GM18511 (cell line): ENCODE measurements at regions not wholly inside any gene's neighbourhood (a gene's known extent, or its start where the extent isn't known, plus 50 kb on each side); places are given as distances from the start of the nearest gene placed in this dataset.
A peak's percentile ranks its signal among the peaks of the same experiment; 100 is the strongest.
"Not testable (repeated sequence)": the region's sequence is repeated elsewhere in the genome, so short reads cannot be mapped to it uniquely, and the experiment has no call there.

ENCODE experiments used
- ATAC-seq: cut with Tn5 transposase; IDR thresholded peaks from one replicate; pipeline ENCODE4 v1.9.1; 2021; ENCODE audit warnings: mild to moderate bottlenecking, moderate library complexity; ENCODE audit not compliant: unreplicated experiment

DNA sequence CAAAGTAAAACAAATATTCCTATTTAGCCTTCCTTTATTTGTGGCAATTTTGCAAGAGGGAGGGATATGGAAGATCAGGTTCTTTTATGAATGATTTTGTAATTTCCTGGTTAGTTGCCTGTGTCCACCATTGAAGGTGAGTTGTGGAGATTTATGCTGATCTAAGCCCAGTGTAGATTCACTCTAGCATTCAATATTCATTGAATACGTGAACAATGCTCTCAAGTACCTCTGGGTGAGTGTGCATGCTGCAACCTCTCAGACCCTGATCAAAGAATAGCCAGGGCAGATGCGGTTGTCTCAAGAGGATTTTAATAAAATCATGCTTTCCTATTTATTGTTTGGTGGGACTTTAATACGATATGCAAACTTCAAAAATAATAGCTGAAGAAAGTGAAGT is 628.4 kb downstream of the SPRY1 start:
- no peak for ATAC-seq

DNA sequence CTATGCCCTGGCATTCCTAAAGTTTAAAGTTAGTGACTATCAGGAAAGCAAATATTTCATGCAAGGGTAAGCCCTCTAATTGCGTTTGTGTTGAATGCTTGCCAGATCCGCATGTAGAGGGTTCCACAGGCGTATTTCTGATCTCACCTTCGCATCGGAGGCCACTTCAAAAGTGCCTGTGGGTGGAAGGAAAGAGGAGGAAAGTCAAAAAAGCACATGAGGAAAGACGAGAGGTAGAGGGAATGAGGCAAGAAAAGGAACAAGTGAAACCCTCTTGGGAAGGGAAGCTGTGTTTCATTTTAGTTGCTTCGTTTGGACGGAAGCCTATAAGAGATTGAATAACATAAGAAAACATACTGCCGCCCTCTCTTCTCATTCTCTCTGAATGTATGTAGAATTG is 628.8 kb downstream of the SPRY1 start:
- no peak for ATAC-seq

DNA sequence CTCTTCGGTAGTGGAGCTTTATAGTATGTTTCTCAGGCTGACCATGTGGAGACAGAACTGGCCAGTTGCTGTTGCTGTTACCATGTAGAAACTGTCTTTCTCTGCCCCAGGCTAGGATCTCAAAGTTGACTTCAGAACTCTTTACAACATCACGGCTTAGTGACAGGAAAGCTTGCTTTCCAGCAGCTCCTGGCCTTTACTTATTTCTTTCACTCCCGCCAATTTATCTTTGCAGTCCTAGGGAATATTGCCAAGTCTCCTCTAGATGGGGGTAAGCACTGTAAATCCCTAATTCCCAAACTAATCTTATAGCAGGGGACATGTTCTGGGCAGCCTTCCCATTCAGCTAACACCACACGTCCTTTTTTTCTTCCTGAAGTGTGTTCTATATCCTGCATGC is 631.6 kb downstream of the SPRY1 start:
- no peak for ATAC-seq

DNA sequence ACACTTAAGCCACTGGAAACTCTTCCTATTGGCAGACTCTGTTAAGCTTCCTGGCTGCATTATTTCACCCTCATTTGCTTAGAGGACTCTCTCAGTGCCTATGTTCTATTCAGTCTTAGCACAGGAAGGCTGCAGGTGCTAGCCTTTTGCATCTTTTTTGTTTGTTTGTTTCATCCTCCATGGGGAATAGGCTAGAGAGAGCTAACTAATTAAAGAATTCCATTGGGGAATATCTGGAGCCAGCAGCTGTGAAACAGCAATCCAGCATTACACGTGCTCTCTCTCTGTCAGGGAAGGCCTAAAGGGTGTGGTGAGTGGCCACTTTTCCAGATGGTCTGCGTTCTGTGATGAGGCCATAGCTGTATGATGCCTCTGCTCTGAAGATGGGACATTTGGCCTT is 633.6 kb downstream of the SPRY1 start:
- ATAC-seq = no peak

DNA sequence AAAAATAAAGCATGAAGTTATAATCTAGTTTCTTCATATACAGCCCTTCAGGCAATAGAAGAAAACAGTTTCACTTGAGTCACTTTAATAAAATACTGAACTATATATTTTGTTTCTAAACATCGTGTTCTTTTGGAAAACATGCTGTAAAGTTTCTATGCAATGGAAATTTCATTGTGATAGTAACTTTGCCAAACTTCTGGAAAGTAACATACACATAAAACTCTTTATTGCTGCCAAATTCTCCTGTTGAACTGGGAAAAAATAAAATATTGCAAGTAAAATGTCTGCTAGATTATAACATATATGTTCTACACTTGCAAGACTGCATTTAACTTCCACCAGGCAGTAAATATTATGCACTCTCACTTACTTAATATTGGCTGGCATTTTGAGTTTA is 635.4 kb downstream of the SPRY1 start:
- ATAC-seq = no peak

DNA sequence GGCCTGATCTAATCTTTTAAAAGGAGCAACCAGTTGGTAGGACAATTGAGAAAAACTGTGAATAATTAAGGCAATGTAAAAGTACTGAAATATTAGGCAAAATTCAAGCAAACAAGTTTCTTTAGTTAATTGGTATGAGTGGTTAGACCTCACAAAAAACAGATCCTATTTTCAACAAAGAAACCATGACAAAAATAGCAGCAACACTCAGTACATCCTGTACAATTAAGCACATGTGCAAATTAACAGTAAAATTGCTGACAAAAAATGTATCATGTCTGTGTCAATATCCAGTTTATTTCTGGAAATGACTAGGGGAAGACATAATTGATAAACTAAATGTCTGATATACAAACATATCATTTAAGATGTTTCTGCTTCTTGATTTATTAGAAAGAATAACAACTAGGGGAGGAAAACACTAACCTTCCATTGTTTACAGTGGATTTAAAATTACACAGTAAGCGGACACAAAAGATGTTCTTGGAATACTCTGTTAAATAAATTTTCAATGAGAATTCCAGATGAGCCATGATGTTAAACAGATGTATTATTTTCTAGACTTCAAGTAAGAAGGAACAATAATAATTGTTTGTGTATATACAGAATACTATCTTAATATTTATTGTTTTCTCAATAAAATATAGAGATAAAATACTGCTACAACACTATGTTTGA is 638.9 kb downstream of the SPRY1 start:
- no peak for ATAC-seq

DNA sequence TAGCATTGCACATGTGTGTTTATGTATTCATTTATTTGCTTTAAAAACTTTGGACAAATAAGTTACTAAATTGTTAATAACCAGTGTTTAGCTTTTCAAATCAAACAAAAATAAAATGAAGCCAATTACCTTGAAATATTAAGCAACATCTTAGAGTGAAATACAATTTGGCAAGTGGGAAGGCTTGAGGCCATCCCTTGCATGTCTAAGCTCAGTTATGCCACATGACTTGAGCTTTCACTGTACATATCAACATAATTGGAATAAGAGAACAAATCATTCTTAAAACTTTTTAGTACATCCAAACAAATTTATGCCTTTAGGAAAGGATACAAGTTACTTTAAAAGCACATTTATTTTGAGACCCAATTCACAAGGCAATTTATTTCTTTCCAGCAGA is 640.6 kb downstream of the SPRY1 start:
- ATAC-seq = no peak

DNA sequence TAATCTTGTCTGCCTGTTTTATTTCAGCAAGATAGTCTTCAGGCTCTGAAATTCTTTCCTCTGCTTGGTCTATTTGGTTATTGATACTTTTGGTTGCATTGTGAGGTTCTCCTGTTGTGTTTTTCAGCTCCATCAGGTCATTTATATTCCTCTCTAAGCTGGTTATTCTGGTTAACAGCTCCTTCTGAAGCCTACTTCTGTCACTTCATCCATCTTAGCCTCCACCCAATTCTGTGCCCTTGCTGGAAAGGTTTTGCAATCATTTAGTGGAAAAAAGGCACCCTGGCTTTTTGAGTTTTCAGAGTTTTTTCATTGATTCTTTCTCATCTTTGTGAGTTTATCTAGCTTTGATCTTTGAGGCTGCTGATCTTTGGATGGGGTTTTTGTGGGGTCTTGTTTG is 647.7 kb downstream of the SPRY1 start:
- ATAC-seq = no peak

DNA sequence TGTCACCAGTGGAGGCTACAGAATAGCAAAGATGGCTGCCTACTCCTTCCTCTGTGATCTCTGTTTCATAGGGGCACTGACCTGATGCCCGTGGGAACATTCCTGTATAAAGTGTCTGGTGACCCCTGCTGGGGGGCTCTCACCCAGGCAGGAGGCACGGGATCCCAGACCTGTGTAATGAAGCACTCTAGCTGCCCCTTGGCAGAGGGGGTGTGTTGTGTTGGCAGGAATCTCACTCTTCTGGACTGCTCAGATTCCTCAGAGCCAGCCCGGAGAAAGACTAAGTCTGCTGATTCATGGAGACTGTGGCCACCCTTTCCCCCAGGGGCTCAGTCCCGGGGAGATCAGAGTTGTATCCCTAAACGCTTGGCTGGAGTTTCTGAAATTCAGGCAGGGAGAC is 648.3 kb downstream of the SPRY1 start:
- no peak for ATAC-seq

DNA sequence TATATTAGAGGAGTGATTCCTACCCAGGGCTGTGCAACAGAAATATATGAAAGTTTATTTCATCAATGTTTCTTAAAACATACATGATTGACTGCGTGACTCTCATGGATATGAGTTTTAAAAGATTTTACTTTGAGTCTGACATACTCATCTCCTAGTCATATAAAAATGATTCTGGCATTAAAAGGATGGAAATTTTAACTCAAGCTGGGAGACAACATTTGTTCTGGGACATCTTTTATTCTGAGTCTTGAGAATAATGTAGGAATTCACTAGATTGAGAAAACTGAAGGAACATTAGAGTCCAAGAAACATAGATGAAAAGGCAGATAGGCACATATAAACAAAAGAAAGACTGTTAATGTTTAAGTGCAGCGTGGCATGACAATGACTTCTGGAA is 649.6 kb downstream of the SPRY1 start:
- no peak for ATAC-seq

DNA sequence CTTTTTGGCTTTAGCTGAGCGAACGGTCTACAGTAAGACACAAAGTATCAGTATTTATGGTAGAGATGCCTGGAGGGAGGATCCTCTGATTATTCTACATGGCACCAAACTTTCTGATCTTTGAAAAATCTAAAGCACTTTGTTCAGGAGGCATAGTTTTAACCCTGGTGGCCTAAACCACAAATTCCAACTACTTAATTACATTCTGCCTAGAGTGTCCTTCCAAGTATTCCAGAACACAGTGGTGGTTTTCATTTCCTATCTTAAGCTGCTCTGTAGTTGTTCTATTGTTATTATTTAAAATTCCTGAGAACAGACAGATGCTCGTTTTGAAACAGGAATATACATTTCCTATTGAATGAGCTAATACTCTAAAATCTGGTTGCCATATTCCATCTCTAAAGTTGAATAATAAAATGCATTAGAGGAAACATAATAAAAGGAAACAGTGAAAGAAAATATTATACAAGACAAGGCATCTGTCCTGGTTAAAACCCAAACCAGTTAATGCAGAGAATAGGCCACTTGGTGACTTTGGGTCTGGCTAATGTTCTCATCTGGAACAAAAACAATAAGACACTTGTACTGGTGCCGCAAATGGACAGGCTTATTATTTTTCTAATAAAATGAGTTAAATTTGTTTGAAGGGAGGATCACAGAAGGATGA is 657.4 kb downstream of the SPRY1 start:
- ATAC-seq = no peak

DNA sequence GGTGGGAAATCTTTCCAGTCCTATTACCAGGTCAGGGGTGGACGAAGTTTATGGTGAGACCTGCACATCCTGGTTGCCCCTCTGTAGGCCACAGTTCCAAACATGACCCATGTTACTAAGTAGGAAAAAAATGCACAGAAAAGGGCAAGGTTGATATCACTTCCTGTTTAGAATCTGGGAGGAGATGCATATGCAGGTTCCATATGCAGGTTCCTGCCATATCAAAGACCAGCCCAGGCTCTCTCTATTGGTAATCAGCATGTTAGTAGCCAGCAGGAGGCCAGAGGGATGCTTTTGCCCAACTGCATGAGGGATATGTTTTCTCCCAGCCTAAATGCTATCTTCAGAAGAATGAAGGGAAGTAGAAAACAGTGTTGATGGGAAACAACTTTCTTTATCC is 657.2 kb downstream of the ANKRD50 start:
- no peak for ATAC-seq

DNA sequence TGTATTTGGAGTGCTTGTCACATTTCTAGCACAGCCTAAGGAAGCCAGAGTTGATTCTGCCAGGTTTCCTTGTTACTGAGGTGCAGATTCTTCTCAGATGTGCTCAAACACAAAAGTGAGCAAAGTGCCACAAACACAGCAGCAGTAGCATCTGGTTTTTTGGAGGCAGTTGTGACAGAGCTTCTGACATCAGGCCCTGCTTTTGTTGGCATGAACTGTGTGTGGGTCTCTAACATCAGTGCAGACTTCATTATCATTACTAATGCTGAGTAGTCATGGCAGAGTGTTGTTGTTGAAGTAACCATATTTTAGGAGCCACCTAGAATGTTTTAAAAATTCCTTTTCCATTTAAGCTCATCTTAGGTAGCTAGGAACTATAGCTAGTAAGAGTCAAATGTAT is 656.6 kb downstream of the ANKRD50 start:
- no peak for ATAC-seq

DNA sequence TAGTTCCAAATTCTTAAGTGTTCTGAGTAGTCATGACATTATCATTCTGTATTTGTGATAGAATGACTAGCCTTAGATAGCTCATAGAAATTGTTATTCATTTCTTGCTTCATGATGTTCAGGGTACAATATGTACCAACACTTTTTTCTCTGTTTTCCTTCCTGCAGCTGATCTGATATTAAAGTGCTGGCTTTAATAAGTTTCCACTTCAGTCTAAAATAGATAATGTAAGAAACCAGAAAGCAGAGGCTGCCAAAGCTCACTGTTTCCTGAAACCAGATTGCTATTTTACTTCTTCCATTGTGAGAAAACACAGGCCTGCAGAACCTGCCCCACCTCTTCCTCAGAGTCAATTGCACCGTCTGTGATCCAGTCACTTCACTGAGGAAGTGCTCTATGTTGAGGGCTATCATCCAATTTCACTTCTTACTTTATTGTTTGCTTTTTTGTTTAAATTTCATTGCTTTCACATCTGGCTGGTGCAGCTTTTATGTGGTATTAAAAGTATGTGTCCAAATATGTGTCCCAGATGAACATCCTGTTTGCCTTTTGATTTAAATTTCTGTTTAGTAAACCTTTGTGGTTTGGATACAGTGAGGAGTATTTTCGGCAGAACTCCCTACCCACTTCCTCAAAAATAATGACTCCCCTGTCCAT is 652.1 kb downstream of the ANKRD50 start:
- ATAC-seq = peak; percentile 80

DNA sequence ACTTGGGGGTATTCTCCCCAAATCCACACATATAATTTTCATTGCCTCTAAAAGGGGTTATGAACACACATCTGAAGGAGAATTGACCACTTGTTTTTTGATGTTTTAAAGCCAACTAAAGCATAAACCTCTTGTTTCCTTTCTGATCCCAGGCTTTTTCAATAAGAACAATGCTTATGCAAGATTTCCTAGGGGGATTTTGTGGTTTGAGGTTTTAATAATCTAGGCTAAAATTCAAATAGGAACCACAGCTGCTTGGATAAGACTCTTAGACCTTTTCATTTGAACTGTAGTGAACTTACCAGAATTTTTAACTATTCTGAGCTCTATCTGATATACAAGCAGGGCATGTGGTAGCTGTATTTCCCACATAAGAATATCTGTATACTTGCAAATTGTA is 651.1 kb downstream of the ANKRD50 start:
- ATAC-seq = no peak

DNA sequence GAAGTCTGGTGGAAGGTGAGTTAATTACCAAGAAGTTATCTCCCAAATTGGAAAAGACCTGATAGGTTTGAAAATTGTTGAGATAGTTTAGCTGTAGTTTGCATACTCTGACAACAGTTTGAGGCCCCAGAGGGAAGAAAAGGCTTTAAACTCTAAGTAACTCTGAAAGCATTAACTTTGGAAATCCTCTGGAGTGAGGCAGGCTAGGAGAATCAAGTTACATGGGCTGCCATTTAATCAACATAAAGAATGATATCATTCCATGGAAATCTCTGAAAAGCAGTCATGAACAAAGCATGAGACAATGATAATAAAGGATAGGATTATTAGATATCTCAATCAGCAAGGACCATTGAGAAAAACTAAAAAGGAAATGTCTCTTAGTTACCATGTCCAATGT is 647.1 kb downstream of the ANKRD50 start:
- no peak for ATAC-seq

DNA sequence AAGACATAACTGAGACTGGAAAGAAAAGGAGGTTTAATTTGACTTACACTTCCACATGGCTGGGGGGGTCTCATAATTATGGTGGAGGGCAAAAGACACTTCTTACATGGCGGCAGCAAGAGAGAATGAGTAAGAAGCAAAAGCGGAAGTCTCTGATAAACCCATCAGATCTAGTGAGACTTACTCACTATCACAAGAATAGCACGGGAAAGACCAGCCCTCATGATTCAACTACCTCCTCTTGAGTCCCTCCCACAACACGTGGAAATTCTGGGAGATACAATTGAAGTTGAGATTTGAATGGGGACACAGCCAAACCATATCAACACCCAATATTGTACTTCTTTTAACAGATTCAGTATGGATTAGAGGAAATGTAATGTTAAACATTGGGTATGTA is 646.6 kb downstream of the ANKRD50 start:
- no peak for ATAC-seq

DNA sequence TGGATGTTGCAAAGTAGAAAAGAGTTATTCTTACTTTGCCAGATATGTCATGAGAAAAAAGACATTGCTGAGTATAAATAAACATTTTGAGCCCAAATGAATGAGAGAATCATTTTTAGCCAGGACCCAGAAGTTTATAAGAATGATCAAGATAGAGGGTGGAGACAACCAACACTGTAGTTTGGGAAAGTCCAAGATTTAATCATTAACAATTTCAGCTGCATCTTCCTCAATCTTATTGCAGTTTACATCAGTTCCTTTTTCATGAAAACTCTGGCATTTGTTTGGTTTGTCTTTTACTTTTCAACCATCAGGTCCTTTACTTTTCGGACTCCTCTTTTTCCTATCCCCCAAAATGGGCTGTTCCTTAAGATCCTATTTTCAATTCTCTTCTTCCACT is 645.9 kb downstream of the ANKRD50 start:
- ATAC-seq = peak; percentile 61

DNA sequence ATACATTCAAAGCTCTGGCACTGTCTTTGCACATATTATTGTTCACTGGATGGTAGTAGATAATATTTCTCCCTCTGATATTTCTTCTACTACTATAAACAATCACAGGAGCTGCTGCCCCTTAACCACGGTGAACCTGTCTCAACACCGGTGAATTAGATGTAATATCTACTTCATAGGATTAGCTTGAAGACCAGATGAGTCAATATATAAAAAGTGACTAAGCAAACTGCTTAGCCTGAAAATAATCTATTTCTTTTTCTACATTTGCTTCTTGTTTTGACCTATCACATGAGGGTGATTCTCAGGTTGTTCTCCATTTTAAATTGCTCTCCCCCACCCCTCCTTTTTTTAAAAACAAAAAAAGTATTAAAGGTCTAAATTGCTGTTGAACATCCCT is 645.5 kb downstream of the ANKRD50 start:
- no peak for ATAC-seq

DNA sequence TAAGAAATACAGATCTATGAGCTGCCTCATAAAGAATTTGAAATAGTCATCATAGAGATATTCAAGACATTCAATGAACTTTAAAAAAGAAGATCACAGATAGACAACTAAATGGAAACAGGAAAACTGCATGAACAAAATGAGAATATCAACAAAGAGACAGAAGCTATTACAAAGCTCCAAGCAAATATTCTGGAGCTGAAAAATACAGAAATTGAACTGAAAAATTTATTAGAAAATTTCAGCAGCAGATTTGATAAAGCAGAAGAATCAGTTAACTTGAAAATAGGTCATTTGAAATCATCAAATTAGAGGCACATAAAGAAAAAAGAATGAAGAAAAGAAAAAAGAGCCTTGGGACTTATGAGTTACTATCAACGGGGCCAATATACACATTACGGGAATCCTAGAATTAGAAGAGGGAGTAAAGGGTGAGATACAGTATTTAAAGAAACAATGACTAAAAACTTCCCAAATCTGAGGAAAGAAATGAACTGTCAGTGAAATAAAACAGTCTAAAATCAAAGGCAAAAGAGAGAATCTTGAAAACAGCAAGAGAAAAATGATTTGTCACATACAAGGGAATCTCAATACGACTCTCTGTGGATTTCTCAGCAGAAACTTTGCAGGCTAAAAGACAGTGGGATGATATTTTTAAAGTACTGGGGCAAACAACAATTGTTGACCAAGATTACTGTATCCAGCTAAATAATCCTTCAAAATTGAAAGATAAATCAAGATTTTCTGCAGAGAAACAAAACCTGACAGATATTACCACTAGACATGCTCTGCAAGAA is 641.6 kb downstream of the ANKRD50 start:
- ATAC-seq = no peak

DNA sequence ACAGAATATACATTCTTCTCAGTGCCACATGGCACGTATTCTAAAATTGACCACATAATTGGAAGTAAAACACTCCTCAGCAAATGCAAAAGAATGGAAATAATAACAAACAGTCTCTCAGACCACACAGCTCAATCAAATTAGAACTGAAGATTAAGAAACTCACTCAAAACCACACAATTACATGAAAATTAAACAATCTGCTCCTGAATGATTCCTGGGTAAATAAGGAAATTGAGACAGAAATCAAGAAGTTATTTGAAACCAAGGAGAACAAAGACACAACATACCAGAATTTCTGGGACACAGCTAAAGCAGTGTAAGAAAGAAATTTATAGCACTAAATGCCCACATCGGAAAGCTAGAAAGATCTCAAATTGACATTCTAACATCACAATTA is 637.3 kb downstream of the ANKRD50 start:
- not testable (repeated sequence) for ATAC-seq
